ENCODE measurements at regions not wholly inside any gene's neighbourhood (a gene's known extent, or its start where the extent isn't known, plus 50 kb on each side); places are given as distances from the start of the nearest gene placed in this dataset.
"Not testable (repeated sequence)": the region's sequence is repeated elsewhere in the genome, so short reads cannot be mapped to it uniquely, and the experiment has no call there.

DNA sequence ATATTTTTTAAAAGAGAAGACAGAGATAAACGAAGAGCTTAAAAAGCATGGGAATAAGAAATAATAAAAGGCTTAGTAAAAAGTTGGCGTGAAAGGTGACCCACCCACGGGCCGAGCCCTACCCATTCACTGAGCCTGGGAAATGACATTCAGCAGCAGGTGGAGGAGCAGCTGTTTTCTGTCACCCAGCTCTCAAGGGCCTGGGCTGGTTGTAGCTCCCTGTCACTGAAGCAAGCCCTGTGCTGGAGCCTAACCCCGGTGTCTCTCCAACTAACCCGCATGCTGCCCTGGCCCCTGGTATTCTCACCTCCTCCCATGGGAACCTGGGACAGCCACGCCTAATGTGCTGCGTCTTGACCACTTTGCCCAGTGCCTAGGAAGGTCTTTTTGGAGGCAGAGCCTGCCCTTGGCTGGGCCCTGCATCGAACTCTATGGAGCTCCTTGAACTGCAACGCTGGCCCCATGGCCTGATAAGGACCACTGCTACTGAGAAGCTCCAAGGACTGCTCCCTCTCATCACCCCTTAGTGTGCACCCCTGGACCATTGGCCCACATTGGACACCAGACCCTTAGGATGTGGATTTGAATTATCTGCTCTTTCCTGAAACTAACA lies 68.8 kb upstream of the IYD start:
- DNase-seq (ENCODE audit: low spot score): no peak

DNA sequence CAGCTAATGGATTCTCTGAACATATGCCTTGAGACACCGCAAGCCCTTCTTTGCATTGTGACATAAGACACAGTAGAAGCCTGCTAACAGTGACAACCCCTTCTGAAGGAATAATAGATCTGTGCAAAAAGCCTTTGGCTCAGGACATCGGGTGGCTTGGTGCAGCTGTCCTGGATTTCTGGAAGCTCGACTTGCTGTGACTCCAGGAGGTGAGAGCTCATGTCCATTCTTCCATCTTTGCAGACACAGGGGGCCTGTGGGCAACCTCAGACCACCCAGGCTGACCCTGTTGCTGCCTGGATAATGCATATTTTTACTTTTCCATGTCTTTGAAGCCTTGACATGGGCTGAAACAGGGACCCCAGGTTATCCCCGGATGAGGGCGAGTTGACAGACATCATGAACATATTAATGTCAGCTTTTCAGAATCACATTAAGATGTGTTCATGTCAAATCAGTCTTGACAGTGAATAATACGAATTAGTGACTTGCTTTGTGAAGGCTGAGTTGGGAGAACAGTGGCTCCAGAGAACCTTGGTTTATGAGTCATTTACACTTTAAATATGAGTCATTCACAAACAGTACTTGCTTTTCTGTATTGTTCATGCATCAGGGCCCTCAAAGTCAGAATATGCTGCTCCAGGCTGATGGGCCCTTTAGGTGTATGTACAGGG lies 66.8 kb upstream of the IYD start:
- peak; percentile 30 for DNase-seq (ENCODE audit: low spot score)

DNA sequence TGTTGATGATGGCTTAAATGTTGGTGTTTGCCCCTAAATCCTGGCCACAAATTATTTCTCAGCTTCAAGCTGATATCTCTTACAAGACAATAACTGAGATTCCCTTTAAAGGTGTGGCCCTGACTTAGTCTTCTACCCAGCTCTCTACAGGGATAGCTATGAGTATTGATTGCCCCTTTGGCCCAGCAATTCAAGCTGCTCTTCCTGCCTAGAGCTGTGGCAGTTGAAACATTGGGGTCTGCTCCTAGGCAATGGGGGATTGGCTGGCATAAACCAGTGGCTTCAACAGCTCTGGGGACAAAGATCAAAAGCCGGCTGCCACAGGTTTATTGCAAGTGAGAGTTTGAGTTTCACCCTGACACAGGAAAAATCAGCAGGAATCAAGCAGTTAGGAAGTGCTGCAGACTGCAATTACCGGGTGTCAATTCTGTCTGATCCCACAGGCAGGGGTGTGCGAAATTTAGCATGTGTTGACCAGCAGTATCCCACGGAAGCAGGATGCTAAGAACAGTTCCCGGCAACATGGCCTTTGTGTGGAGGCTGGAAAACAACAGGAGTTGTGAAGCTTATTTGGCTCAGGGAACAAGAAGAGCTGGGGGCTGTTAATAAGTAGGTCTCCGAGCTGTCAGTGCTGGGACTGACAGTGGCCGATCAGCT lies 66.2 kb upstream of the IYD start:
- DNase-seq (ENCODE audit: low spot score): no peak

DNA sequence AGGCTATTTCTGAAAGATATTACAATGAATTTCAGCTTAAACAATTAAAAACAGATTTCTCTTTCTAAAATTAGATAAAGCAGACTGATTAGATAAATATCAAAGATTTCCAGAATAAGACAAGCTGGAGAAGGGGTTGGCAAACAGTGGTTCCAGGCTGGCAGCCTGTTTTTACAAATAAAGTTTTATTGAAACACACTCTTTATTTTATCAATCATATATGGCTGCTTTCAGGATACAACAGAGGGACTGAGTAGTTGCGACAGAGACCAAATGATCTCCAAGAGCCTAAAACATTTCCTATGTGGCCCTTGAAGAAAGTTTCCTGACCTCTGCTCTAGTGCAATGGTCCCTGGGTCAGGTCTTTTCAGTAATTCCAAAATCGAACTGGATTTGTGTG lies 65.6 kb upstream of the IYD start:
- DNase-seq (ENCODE audit: low spot score): no peak

DNA sequence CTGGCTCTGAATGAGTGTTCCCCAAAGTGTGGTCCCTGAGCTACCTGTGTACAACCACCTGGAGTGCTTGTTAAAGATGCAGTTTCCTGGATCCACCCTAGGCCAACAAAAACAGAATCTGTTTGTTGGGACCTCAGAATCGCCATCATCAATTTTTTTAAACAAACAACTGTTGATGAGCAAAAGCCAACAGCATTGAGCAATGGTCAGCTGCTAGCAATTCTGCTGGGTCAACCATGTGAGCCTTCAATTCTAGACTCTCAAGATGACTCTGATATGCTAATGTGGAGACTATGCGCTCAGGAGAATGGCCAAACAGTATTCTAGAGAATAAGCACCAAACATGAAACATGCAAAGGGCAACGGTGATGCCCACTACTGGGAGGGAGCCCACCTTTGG lies 64.4 kb upstream of the IYD start:
- DNase-seq (ENCODE audit: low spot score): no peak

DNA sequence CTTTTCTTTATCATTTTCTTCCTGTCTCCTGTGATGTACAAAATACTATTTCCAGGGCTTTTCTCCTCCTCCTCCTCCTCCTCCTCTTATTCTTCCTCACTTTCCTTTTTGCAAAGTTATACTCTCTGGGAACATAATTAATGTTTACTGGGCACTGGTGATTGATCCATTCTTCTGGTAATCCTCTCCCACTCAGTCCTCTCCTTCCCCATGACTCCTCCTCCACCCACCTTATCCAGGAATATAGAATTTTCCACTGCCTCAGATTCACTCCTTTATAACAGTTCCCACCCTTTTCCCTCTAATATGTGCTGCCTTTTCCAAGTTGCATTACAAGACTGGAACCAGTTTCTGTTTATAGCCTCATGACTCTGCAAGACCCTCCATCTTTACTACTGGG lies 62.5 kb upstream of the IYD start:
- DNase-seq (ENCODE audit: low spot score): no peak

DNA sequence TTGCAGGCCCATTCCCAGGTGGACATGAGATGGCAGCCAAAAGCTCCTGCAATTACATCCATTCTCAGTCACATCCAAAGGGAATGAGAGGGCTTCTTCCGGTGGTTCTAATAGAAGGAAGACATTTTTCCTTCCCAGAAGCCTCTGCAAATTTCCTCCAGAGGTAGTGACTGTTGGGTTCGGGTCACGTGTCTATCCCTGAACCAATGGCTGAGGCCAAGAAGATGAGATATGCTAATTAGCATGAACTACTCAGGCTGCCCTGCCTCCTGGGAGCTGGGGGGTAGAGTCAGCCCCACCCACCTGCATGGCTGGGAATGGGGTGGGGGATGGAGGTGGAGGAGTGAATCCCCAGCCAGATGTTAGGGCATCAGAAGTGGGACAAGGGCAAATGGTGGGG lies 61.3 kb upstream of the IYD start:
- DNase-seq (ENCODE audit: low spot score): no peak

DNA sequence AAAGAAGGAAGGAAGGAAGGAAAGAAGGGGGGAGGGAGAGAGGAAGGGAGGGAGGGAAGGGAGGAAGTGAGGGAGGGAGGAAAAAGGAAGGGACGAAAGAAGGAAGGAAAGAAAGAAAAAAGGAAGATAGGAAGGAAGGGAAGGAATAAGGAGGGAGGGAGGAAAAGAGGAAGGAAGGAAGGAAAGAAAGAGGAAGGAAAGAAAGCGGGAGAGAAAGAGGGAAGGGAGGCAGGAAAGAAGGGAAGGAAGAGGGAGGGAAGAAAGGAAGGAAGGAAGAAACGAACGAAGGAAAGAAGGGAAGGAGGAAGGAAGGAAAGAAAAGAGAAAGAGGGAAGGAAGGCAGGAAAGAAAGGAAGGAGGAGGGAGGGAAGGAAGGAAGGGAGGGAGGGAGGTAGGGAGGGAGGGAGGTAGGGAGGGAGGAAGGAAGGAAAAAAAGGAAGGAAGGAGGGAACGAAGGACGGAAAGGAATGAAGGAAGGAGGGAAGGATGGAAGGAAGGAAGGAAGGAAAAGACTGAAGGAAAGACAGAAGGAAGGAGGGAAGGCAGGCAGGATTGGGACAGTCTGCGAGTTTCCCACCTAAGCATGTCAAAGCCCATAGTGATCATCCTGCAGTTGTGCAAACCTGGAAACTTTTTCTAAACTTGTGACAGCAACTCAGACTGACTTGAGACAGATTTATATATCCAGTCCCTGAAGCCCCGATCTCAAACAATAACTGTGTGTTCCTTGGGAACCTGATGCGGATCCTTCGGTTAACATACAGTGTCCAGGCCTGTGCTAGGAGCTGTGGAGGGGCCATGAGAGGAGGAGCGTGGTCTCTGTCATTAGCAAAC lies 59.8 kb upstream of the IYD start:
- DNase-seq (ENCODE audit: low spot score): no peak

DNA sequence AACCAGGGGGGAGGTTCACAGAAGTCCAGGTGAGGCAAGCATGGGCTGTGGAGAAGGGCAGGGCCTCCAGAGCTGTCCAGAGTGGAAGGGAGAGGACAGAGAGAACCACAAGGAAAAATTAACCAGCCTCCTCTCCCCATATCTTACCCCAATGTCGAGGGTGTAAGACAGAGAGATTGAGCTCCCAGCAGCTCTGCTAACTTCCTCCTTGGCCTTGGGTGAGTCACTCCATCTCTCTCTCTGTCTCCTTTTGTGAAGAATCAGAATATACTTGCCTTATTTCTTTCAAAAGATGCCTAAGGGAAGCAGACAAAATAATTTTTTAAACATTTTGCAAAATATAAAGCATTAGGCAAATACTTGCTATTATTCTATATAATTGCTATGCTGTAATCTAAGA lies 58.3 kb upstream of the IYD start:
- DNase-seq (ENCODE audit: low spot score): no peak

DNA sequence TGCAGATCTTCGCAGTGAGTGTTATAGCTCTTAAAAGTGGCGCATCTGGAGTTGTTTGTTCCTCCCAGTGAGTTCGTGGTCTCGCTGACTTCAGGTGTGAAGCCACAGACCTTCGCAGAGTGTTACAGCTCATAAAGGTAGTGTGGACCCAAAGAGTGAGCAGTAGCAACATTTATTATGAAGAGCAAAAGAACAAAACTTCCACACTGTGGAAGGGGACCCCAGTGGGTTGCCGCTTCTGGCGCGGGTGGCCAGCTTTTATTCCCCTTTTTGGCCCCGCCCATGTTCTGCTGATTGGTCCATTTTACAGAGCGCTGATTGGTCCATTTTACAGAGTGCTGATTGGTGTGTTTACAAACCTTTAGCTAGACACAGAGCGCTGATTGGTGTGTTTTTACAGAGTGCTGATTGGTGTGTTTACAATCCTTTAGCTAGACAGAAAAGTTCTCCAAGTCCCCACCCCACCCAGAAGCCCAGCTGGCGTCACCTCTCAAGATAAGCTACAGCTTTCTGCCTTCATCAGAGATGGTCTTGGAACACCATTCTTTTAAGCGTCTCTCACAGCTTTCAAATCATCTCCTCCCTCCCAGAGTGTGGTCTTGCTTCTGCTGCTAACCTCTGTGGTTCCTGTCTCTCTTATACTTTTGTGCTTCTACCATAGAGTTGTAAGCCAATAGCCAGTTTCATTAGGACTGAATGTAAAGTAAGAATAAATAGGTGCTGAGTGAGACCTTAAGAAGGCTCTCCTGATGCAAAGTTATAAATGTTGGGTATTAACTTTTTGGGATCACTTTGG lies 57.5 kb upstream of the IYD start:
- DNase-seq (ENCODE audit: low spot score): not testable (repeated sequence)

DNA sequence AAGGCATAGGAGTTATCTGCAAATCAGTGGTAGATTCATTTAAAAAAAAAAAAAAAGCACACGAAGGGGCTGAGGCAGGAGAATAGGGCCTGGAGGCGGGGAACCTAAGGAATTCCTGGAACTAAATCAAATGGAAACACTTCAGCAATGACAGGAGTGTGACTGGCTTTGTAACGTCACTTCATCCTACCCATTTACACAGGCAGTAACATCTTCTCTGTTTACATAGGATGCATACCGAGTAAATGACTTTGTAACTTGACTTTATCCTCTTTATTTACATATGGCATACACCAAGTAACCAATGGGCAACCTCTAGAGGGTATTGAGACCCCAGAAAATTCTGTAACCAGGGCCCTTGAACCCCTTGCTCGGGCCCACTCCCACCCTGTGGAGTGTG lies 56.4 kb upstream of the IYD start:
- DNase-seq (ENCODE audit: low spot score): no peak

DNA sequence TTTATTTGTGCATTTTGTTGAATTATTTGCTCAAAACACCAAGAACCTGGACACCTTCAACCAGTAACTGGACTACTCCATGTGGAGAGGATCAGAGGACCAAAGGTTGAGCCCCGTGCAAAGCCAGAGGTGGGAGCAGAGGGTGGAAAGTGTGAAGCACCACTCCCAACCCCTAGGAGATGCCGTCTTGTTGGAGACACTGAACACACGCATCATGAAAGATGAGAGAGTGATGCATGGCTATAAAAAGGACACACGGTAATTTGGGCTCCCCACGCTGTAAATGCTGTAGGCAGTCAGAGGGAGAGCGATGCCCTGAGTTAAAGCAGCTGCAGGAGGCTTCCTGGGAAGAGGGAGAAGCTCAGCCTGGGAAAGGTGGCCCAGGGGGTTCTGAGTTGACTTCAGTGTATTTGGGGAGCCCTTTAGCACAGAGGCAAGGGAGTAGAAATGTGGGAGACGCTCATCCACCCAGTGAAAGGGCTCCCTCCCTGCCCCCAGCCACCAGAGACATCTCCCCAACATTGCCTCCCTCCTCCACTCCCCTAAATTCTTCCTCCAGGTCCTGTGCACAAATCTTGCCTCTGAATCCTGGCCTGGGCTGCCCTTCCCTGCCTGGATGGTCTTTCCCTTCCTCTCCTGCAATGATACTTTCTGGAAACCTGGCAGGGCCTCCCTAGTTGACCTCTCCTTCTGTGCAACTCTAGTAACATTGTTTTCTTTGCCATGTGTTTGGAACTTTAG lies 55.8 kb upstream of the IYD start:
- DNase-seq (ENCODE audit: low spot score): no peak

DNA sequence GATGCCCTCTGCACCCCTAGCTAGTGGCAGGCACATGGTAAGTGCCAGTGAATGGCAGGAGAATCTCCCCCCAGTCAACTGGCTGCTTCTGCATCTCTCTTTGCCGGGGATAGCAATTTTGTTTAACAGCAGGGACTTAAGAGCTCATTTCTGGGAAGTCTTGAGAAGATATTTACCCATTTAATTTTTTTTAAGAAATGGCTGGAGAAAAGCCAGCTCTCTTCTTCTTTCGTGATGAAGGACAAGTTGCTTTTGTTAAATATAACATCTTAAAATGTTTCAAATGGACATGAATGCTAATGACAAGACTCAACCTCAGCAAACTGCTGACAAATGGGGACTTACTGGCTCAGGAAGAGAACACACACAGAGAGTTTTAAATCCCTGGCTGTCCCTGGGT lies 55.0 kb upstream of the IYD start:
- DNase-seq (ENCODE audit: low spot score): no peak

DNA sequence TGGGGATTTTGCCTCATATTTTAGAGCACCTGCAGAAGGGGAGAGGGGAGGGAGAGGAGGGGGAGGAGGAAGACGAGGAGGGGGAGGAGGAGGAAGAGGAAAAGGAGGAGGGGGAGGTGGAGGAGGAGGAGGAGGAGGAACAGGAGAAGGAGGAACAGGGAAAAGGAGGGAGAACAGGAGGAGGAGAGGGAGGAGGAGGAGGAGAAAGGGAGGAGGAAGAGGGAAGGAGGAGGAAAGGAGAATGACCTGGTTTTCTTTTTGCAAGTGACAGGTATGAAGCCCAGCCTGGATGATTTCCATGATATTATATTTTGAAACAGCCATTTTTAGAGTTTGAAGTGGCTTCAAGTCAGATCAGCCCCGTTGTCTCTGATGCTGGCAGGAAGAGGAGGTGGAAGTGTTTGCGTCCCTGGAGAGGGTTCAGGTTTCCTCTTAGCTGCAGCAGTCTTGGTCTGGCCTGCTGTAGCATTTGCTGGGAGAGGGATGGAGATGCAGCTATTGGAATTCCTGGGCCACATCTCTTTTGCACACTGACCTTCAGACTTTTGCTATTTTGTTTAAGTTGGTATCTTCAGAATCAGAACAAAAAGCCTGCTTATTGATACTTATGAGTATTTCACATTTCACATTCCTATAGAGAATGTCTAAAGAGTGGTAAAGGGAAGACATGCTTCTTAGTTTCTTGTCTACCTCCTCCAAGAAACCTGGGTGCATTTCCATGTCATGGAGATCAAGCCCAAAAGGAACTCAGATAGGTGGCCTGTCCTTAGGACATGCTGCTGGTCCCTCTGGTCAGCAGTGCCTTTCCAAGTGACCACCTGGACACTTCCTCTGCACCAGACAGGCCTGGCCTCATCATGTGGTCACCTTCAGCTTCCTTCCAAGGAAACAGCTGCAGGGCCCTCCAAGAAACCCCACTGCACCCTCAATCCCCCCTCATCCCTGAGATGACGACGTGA lies 54.3 kb upstream of the IYD start:
- no peak for DNase-seq (ENCODE audit: low spot score)

DNA sequence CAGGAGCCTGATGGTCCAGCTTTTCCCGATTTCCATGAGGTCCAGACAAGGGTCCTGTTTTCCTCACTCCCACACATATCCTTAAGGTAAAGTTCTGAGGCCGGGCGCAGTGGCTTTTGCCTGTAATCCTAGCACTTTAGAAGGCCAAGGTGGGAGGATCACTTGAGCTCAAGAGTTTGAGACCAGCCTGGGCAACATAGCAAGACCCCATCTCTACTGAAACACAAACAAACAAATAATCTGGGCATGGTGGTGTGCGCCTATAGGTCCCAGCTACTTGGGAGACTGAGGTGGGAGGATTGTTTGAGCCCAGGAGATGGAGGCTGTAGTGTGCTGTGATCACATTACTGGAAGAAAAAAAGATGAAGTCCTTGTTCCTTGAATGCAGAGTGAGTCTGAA lies 53.2 kb upstream of the IYD start:
- DNase-seq (ENCODE audit: low spot score): no peak

DNA sequence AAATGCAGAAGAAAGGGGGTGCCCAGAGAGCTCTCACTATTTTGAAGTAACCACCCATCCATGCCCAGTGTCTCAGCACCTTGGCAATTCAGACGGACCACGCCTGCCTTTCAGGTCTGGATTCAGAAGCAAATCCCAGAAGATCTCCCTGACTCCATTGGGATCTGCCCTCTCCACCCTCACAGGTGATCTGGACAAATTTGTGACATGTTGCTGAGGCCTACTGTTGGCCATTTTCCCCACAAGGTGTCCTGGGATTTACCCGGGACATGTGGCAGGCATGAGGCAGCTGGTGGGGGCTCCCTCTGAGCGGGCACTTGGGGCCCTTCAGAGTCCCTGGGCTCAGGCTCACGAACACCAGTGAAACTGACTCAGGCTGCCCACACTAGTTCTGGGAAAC lies 51.9 kb upstream of the IYD start:
- DNase-seq (ENCODE audit: low spot score): no peak
